ENCODE measurements at regions not wholly inside any gene's neighbourhood (a gene's known extent, or its start where the extent isn't known, plus 50 kb on each side); places are given as distances from the start of the nearest gene placed in this dataset.

GRCh38 chr20:51185861-51186260 is 163.0 kb upstream of the KCNG1 start:
- TF ChIP-seq CTCF (IDR thresholded peaks at IDR 0.05) = no peak

GRCh38 chr20:51185277-51185676 is 162.4 kb upstream of the KCNG1 start:
- Histone ChIP-seq H3K36me3 (no peaks in the 10 kb centered on the region), H3K4me1 (no peaks in the 10 kb centered on the region), H3K27me3 (ENCODE audit: low read depth) (no peaks in the 10 kb centered on the region), H3K27ac (no peak overlapping the region), H3K9me3 (no peaks in the 10 kb centered on the region), H3K4me3 (no peak overlapping the region)
- intact Hi-C loops (cut with DNase I) = no loop called here
- TF ChIP-seq CTCF (IDR thresholded peaks at IDR 0.05) = no peak
- DNase-seq (no peak), ATAC-seq (no peak)

More at GRCh38 chr20:51185861-51186260, 163.0 kb upstream of the KCNG1 start:
- H3K4me1 ChIP-seq = no peaks in the 10 kb centered on the region
- no peaks in the 10 kb centered on the region for H3K9me3 ChIP-seq
- H3K4me3 ChIP-seq = no peak overlapping the region
- no peak overlapping the region for H3K27ac ChIP-seq
- no peaks in the 10 kb centered on the region for H3K36me3 ChIP-seq
- no peaks in the 10 kb centered on the region for H3K27me3 ChIP-seq (ENCODE audit: low read depth)
- ATAC-seq (no peak), DNase-seq (no peak)
- intact Hi-C loops (cut with DNase I) = no loop called here

GRCh38 chr20:51184289-51184688 is 161.4 kb upstream of the KCNG1 start:
- DNase-seq (no peak), ATAC-seq (no peak)
- H3K36me3 ChIP-seq = no peaks in the 10 kb centered on the region
- H3K4me1 ChIP-seq = no peaks in the 10 kb centered on the region
- no peak overlapping the region for H3K27ac ChIP-seq
- H3K4me3 ChIP-seq = no peak overlapping the region
- TF ChIP-seq CTCF (IDR thresholded peaks at IDR 0.05) = no peak
- intact Hi-C loops (cut with DNase I) = no loop called here
- no peaks in the 10 kb centered on the region for H3K27me3 ChIP-seq (ENCODE audit: low read depth)
- no peaks in the 10 kb centered on the region for H3K9me3 ChIP-seq

GRCh38 chr20:51183451-51183850 is 160.5 kb upstream of the KCNG1 start:
- Histone ChIP-seq H3K36me3 (no peaks in the 10 kb centered on the region), H3K4me1 (no peaks in the 10 kb centered on the region), H3K27me3 (ENCODE audit: low read depth) (no peaks in the 10 kb centered on the region), H3K4me3 (no peak overlapping the region), H3K27ac (no peak overlapping the region), H3K9me3 (no peaks in the 10 kb centered on the region)
- no peak for TF ChIP-seq CTCF (IDR thresholded peaks at IDR 0.05)
- DNase-seq (no peak), ATAC-seq (no peak)
- intact Hi-C loops (cut with DNase I) = no loop called here

GRCh38 chr20:51182571-51182970 is 159.7 kb upstream of the KCNG1 start:
- no peak for DNase-seq
- no peak for ATAC-seq
- H3K4me3 ChIP-seq = no peak overlapping the region
- TF ChIP-seq CTCF (IDR thresholded peaks at IDR 0.05) = no peak
- intact Hi-C loops (cut with DNase I) = no loop called here
- H3K27me3 ChIP-seq (ENCODE audit: low read depth) = no peaks in the 10 kb centered on the region
- no peaks in the 10 kb centered on the region for H3K36me3 ChIP-seq
- no peak overlapping the region for H3K27ac ChIP-seq
- no peaks in the 10 kb centered on the region for H3K9me3 ChIP-seq
- H3K4me1 ChIP-seq = no peaks in the 10 kb centered on the region

GRCh38 chr20:51178153-51178552 is 155.2 kb upstream of the KCNG1 start:
- H3K9me3 ChIP-seq = no peaks in the 10 kb centered on the region

More at GRCh38 chr20:51178153-51178552, 155.2 kb upstream of the KCNG1 start:
- Histone ChIP-seq H3K27me3 (ENCODE audit: low read depth) (peaks cover 8% of the 10 kb centered on the region), H3K4me3 (no peak overlapping the region), H3K27ac (no peak overlapping the region), H3K36me3 (no peaks in the 10 kb centered on the region), H3K4me1 (no peaks in the 10 kb centered on the region)
- intact Hi-C loops (cut with DNase I) = no loop called here
- DNase-seq (no peak), ATAC-seq (no peak)
- TF ChIP-seq CTCF (IDR thresholded peaks at IDR 0.05) = no peak

Data from lower lobe of right lung (tissue), 2 donors.